ENCODE measurements at regions not wholly inside any gene's neighbourhood (a gene's known extent, or its start where the extent isn't known, plus 50 kb on each side); places are given as distances from the start of the nearest gene placed in this dataset.

- DNase-seq (ENCODE audit: low spot score) = no peak
- H3K36me3 Mint-ChIP-seq (ENCODE audit: low read depth) = no peaks in the 10 kb centered on the region
- no peaks in the 10 kb centered on the region for H3K4me1 Mint-ChIP-seq (ENCODE audit: low read depth)
- H3K27ac Mint-ChIP-seq (ENCODE audit: unreplicated experiment) = no peak overlapping the region
- H3K27me3 Mint-ChIP-seq (ENCODE audit: low read depth) = no peaks in the 10 kb centered on the region
- no peak overlapping the region for H3K4me3 Mint-ChIP-seq (ENCODE audit: unreplicated experiment)
- no peak for TF ChIP-seq CTCF (IDR thresholded peaks at IDR 0.05)
- H3K9me3 Mint-ChIP-seq (ENCODE audit: low read depth) = no peaks in the 10 kb centered on the region
These were observed 95.8 kb upstream of the PLCB4 start for GRCh38 chr20:8972963-8973705.

- no peak for TF ChIP-seq CTCF (IDR thresholded peaks at IDR 0.05)
- H3K27ac Mint-ChIP-seq (ENCODE audit: unreplicated experiment) = no peak overlapping the region
- H3K4me3 Mint-ChIP-seq (ENCODE audit: unreplicated experiment) = no peak overlapping the region
- H3K36me3 Mint-ChIP-seq (ENCODE audit: low read depth) = no peaks in the 10 kb centered on the region
- no peaks in the 10 kb centered on the region for H3K27me3 Mint-ChIP-seq (ENCODE audit: low read depth)
- no peaks in the 10 kb centered on the region for H3K9me3 Mint-ChIP-seq (ENCODE audit: low read depth)
- H3K4me1 Mint-ChIP-seq (ENCODE audit: low read depth) = no peaks in the 10 kb centered on the region
- DNase-seq (ENCODE audit: low spot score) = no peak
These were observed 94.7 kb upstream of the PLCB4 start for GRCh38 chr20:8974009-8974708.

GRCh38 chr20:8981482-8981881, 87.4 kb upstream of the PLCB4 start:
- no peaks in the 10 kb centered on the region for H3K4me1 Mint-ChIP-seq (ENCODE audit: low read depth)
- TF ChIP-seq CTCF (IDR thresholded peaks at IDR 0.05) = no peak

GRCh38 chr20:8983478-8984345, 85.2 kb upstream of the PLCB4 start:
- H3K9me3 Mint-ChIP-seq (ENCODE audit: low read depth) = no peaks in the 10 kb centered on the region
- DNase-seq (ENCODE audit: low spot score) = no peak
- no peak for TF ChIP-seq CTCF (IDR thresholded peaks at IDR 0.05)
- H3K27ac Mint-ChIP-seq (ENCODE audit: unreplicated experiment) = no peak overlapping the region
- no peaks in the 10 kb centered on the region for H3K27me3 Mint-ChIP-seq (ENCODE audit: low read depth)
- no peaks in the 10 kb centered on the region for H3K4me1 Mint-ChIP-seq (ENCODE audit: low read depth)
- no peaks in the 10 kb centered on the region for H3K36me3 Mint-ChIP-seq (ENCODE audit: low read depth)
- no peak overlapping the region for H3K4me3 Mint-ChIP-seq (ENCODE audit: unreplicated experiment)

More at GRCh38 chr20:8981482-8981881, 87.4 kb upstream of the PLCB4 start:
- Mint-ChIP-seq H3K4me3 (ENCODE audit: unreplicated experiment) (no peak overlapping the region), H3K27ac (ENCODE audit: unreplicated experiment) (no peak overlapping the region), H3K9me3 (ENCODE audit: low read depth) (no peaks in the 10 kb centered on the region), H3K27me3 (ENCODE audit: low read depth) (no peaks in the 10 kb centered on the region), H3K36me3 (ENCODE audit: low read depth) (no peaks in the 10 kb centered on the region)
- DNase-seq (ENCODE audit: low spot score) = no peak

- Mint-ChIP-seq H3K27ac (ENCODE audit: unreplicated experiment) (no peak overlapping the region), H3K27me3 (ENCODE audit: low read depth) (no peaks in the 10 kb centered on the region), H3K4me1 (ENCODE audit: low read depth) (no peaks in the 10 kb centered on the region), H3K9me3 (ENCODE audit: low read depth) (no peaks in the 10 kb centered on the region), H3K36me3 (ENCODE audit: low read depth) (no peaks in the 10 kb centered on the region), H3K4me3 (ENCODE audit: unreplicated experiment) (no peak overlapping the region)
- DNase-seq (ENCODE audit: low spot score) = no peak
- no peak for TF ChIP-seq CTCF (IDR thresholded peaks at IDR 0.05)
These were observed 82.3 kb upstream of the PLCB4 start for GRCh38 chr20:8986631-8987030.
